Upper lobe of right lung (tissue), 1 donor: ENCODE measurements at regions not wholly inside any gene's neighbourhood (a gene's known extent, or its start where the extent isn't known, plus 50 kb on each side); places are given as distances from the start of the nearest gene placed in this dataset.

Experiments used
- ATAC-seq: fragments of 200-7000 bp; cut with Tn5 transposase; one replicate; pipeline ENCODE4 v1.9.1; 2020; ENCODE audit warnings: mild to moderate bottlenecking, moderate library complexity
- DNase-seq: peaks from one replicate; pipeline ENCODE4 v3.0.0-alpha.2; 2020
- H3K27ac ChIP-seq: fragments of 200-600 bp; one replicate; pipeline ENCODE4 v1.8.0; 2022
- H3K27me3 ChIP-seq: fragments of 200-600 bp; one replicate; pipeline ENCODE4 v1.8.0; 2022; ENCODE audit warnings: mild to moderate bottlenecking
- H3K36me3 ChIP-seq: fragments of 200-600 bp; one replicate; pipeline ENCODE4 v1.8.0; 2022
- H3K4me1 ChIP-seq: fragments of 200-600 bp; one replicate; pipeline ENCODE4 v1.8.0; 2022
- H3K4me3 ChIP-seq: fragments of 200-600 bp; one replicate; pipeline ENCODE4 v1.8.0; 2022; ENCODE audit warnings: mild to moderate bottlenecking
- H3K9me3 ChIP-seq: fragments of 200-600 bp; one replicate; pipeline ENCODE4 v1.8.0; 2022
- CTCF ChIP-seq: fragments of 200-600 bp; IDR thresholded peaks from one replicate; pipeline ENCODE4 v1.8.0; 2022; ENCODE audit warnings: antibody characterized with exemption
- intact Hi-C: fragments of 100-400 bp; cut with DNase I; formaldehyde crosslinking; loops from one replicate; pipeline ENCODE4 v1.11.0; 2022
- donor health status: DM: no; HTN: yes; CAD: no; lungs with severe emphysema.

GRCh38 chr11:43575913-43576310 is 104.6 kb upstream of the HSD17B12 start:
- ATAC-seq (no peak), DNase-seq (no peak)
- TF ChIP-seq CTCF, result no peak
- Histone ChIP-seq H3K9me3 (no peaks in the 10 kb centered on the region), H3K4me1 (peaks cover 30% of the 10 kb centered on the region), H3K27me3 (peaks cover 88% of the 10 kb centered on the region), H3K27ac (no peak overlapping the region), H3K36me3 (no peaks in the 10 kb centered on the region), H3K4me3 (peak overlapping the region; percentile 19)
- intact Hi-C loops, result no loop called here

- Histone ChIP-seq H3K9me3 (no peaks in the 10 kb centered on the region), H3K27ac (no peak overlapping the region), H3K4me1 (peaks cover 33% of the 10 kb centered on the region), H3K4me3 (no peak overlapping the region), H3K27me3 (peaks cover 93% of the 10 kb centered on the region), H3K36me3 (no peaks in the 10 kb centered on the region)
- TF ChIP-seq CTCF, result no peak
- ATAC-seq, result no peak
- intact Hi-C loops, result no loop called here
- DNase-seq, result no peak
Observed at GRCh38 chr11:43576320-43576802, 104.2 kb upstream of the HSD17B12 start.

- DNase-seq (no peak), ATAC-seq (peak; percentile 43)
- H3K36me3 ChIP-seq, result no peaks in the 10 kb centered on the region
- no peak overlapping the region for H3K4me3 ChIP-seq
- H3K4me1 ChIP-seq, result peaks cover 33% of the 10 kb centered on the region
- intact Hi-C loops, result no loop called here
- peak; percentile 19 for TF ChIP-seq CTCF
- peaks cover 95% of the 10 kb centered on the region for H3K27me3 ChIP-seq
- H3K9me3 ChIP-seq, result no peaks in the 10 kb centered on the region
- no peak overlapping the region for H3K27ac ChIP-seq
Observed at GRCh38 chr11:43576803-43577521, 103.6 kb upstream of the HSD17B12 start.

- intact Hi-C loops, result no loop called here
- H3K27me3 ChIP-seq, result peaks cover 99% of the 10 kb centered on the region
- TF ChIP-seq CTCF, result no peak
- ATAC-seq (no peak), DNase-seq (no peak)
- no peak overlapping the region for H3K27ac ChIP-seq
- H3K36me3 ChIP-seq, result no peaks in the 10 kb centered on the region
- no peak overlapping the region for H3K4me3 ChIP-seq
- H3K9me3 ChIP-seq, result no peaks in the 10 kb centered on the region
- peaks cover 33% of the 10 kb centered on the region for H3K4me1 ChIP-seq
Observed at GRCh38 chr11:43577566-43578264, 102.8 kb upstream of the HSD17B12 start.

DNA sequence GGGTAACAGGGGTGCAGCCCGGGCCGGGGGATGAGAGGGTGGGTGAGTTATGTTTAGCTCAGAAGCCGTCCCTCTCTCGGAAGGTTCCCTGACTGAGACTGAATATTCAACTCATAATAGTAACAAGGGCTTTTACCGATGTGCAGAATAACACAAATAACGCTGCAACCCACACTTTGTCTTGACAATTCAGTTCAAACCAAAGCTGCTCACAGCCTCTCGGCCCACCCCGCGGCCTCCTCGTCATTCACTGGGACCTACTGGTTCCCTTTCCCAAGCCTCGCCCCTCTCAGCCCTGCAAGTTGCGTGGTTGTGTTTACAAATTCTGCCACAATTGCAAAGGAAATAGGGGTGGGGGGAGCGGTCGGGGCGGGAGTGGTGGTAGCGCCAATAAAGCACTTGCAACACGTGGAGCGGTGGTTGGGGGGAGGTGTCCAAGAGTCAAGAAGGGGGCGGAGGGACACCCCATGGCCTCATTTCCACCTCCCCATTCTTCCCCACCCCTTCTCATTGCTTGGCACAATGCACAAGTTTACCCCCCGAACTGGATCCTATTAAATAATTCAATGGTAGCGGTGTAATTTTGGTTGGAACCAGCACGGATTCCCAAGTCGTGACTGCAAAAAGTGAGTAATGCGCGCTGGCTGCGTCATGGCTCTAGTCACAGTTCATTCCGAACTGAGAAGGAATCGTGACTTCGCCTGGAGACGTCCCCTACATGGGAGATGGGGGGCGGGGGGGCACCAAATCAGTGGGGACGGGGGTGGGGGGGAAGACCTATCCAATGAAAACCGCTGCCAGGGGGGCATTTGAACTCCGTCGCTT is 102.0 kb upstream of the HSD17B12 start:
- Histone ChIP-seq H3K4me1 (peaks cover 33% of the 10 kb centered on the region), H3K27me3 (peaks cover 100% of the 10 kb centered on the region), H3K27ac (no peak overlapping the region), H3K4me3 (peak overlapping the region; percentile 43), H3K9me3 (no peaks in the 10 kb centered on the region), H3K36me3 (no peaks in the 10 kb centered on the region)
- intact Hi-C loops, result no loop called here
- ATAC-seq, result no peak
- no peak for TF ChIP-seq CTCF
- no peak for DNase-seq
